Tongue (tissue), 1 donor: ENCODE measurements at regions not wholly inside any gene's neighbourhood (a gene's known extent, or its start where the extent isn't known, plus 50 kb on each side); places are given as distances from the start of the nearest gene placed in this dataset.

Source experiments
- DNase-seq: peaks from one replicate; pipeline ENCODE4 v3.0.0-alpha.2; 2015

- no peak for DNase-seq
These were observed 67.5 kb upstream of the LINC01488 start for GRCh38 chr11:69413993-69414392.

- no peak for DNase-seq
These were observed 66.7 kb upstream of the LINC01488 start for GRCh38 chr11:69414773-69415187.

- no peak for DNase-seq
These were observed 65.9 kb upstream of the LINC01488 start for GRCh38 chr11:69415411-69416142.

DNA sequence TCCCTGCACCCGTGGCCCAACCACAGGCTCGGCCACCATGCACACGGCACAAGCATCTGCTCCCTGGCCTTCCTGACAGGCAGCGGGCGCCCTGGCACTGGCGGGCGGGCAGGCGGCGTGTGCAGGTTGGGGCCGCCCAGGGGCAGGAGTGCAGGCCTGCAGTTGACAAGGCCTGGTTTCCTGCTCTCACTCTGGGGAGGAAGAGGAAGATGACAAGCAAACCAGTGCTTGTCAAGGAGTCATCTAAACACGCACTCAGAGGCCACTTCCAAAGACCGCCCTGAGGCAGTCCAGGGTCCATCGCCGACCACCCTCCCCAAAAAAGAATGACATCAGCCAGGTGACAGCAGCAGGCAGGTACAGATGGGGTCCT, 65.3 kb upstream of the LINC01488 start:
- no peak for DNase-seq

- DNase-seq: peak; percentile 55
These were observed 64.4 kb upstream of the LINC01488 start for GRCh38 chr11:69416762-69417698.

DNA sequence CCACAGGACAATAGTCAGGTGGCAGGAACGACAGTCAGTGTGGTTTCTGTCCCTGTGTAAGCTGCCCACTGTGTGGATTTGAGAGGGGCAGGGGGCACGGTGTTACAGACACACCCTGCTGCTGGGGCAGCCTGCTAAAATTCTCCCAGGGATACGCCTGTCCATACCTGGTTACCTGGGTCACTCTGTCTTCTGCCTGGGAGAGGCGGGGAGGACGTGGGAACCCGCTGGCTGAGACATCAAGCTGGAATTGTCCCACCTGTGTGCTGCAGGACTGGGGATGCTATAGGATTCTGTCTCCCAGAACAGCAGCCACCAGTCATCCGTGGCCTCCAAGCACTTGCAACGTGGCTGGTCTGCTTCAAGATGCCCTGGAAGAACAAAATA, 63.8 kb upstream of the LINC01488 start:
- DNase-seq: no peak

GRCh38 chr11:69418576-69419296, 62.7 kb upstream of the LINC01488 start:
- DNase-seq: no peak

GRCh38 chr11:69419662-69420395, 61.6 kb upstream of the LINC01488 start:
- no peak for DNase-seq

DNA sequence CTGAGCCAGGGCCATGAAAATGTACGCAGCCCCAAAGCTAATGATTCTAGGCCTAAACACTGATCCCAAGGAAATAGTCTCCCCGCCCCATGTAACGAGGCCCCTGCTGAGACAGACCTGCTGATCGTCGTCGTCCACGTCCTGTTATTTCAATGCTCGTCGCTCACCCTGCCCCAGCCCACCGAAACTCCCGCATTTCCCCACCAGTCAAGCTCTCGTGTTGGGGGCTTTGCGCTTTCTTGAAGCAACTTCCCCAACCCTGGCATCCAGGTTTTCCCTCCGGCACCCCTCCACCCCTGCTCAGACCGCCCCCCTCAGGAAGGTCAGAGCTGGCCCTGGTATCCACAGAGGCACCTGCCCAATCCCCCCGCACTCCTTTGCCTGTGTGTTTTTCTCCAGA, 58.8 kb upstream of the LINC01488 start:
- DNase-seq: no peak

- no peak for DNase-seq
These were observed 58.3 kb upstream of the LINC01488 start for GRCh38 chr11:69423181-69423580.

- DNase-seq: no peak
These were observed 57.7 kb upstream of the LINC01488 start for GRCh38 chr11:69423611-69424385.

DNA sequence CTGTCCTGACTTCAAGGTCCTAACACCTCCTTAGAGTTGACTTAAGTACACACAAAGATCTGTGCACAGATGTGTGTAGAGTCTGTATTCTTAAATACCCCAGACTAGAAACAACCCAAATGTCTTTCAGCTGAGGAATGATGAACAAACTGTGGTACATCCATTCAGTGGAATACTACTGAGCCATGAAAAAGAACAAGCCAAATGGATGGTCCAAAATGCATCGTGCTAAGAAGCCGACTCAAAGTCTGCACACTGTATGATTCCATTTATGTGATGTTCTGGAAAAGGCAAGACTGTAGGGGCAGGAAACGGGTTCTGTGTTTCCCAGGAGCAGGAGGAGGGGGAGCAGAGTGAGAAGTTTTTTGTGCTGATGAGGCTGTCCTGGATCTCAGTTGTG, 56.7 kb upstream of the LINC01488 start:
- DNase-seq: no peak

DNA sequence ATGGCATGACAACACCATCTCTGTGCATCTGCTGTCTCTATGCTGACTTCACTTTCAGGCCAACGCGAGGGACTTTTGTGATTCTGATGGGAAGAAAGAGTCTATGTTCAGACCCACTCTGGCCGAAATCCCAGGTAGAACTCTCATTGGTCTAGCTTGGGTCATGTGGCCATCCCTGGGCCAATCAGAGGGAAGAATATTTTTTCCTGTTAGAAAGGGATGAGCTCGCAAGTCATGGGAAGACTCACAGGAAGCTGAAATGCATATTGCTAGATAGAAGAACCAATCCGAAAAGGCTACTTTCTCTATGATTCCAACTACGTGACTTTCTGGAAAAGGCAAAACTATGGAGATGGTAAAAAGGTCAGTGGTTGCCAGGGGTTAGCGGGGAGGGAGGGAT, 56.0 kb upstream of the LINC01488 start:
- no peak for DNase-seq

DNA sequence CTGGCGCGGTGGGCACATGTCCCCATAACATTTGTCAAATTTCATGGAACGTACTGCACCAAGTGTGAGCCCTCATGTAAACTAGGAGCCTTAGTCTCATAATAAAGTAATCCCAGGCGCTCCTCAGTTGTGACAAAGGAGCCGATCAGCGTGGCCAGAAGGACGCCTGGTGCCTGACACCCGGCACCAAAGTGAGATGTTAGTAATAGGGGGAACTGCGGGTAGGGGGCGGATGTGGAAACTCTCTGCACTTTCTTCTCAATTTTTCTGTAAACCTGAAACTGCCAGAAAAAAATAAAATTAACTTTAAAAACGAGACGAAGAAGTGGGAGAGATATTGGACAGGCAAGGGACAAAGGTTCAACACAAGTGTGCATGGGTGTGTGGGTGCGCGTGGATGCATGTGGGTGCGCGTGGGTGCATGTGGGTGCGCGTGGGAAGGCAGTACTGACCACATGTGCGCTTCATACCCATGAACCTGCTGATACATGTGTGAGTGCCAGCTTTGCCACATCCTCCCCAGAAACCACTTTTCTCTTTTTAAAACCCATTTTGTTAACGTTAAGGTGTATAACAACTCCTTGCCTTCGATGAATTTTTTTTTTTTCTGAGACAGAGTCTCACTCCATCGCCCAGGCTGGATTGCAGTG, 55.4 kb upstream of the LINC01488 start:
- no peak for DNase-seq

DNA sequence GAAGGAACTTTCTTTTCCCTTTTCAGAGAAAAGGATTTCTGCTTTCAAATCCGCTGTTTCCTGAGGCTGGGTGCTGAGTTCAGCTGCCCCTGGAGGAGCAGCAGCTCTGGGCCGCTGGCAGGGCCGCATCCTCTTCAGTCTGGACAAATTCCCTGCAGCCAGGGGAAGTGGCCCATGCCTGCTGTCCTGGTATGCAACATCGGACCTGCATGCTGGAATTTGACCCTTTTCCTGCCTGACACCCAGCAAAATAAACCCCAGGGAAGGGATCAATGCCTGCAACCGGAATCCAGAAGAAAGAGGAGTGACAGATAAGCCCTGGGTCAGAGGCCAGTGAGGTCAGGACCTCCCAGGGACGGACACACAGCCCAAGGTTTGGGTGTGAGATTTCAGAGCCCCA, 54.1 kb upstream of the LINC01488 start:
- no peak for DNase-seq

DNA sequence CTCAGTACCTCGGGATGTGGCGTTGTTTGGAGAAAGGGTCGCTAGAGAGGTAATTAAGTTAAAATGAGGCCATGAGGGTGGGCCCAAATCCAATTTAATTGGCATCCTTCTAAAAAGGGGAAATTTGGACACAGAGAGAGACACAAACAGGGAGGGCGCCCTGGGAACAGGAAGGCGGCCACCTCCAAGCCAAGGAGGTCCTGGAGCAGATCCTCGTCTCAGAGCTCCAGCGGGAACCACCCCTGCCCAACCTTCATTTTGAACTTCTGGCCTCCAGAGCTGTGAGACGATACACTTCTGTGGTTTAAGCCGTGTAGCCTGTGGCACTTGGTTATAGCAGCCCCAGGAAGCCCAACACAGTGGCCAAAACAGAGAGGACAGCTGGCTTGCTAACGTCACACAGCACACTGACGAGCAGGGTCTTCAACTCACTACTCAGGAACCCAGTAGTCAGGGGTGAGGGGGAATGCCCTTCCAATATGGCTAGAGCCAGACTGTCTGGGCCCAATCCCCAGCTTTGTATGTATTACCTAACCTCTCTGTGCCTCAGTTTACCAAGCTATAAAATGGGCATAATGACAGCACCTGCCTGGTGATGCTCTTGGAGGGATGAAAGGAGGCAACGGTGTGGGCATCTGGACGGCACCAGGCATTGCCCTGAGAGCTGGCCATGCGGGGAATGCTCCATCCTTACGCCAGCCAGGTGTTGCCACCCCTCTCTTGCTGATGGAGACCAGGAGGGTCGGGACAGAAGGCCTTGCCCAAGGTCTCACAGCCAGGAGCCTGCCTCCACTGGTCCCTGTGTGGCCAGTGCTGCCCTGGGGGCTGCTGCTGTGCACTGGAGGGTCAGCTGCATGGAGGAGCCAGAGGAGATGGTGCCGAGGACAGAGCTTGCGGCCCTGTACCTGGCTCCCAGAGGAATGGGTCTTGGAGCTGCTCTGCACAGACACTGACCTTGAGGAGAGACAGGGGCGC, 53.3 kb upstream of the LINC01488 start:
- DNase-seq: no peak

- DNase-seq: no peak
These were observed 51.6 kb upstream of the LINC01488 start for GRCh38 chr11:69429716-69430491.

DNA sequence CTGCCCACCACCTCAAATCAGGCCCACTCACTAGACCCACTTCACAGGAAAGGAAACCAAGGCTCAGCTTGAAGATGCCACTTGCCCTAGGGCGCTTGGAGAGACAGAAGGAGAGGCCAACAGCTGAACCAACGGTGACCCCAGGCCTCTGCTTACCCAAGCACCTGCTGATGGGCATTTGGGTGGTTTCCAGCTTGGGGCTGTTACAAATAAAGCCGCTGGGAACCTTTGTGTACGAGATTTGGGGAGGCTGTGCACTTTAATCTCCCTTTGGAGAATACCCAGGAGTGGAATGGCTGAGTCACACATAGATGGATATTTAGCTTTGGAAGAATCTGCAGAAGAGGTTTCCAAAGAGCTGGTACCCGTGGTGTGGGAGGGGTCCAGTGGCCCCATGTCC, 50.9 kb upstream of the LINC01488 start:
- no peak for DNase-seq

DNA sequence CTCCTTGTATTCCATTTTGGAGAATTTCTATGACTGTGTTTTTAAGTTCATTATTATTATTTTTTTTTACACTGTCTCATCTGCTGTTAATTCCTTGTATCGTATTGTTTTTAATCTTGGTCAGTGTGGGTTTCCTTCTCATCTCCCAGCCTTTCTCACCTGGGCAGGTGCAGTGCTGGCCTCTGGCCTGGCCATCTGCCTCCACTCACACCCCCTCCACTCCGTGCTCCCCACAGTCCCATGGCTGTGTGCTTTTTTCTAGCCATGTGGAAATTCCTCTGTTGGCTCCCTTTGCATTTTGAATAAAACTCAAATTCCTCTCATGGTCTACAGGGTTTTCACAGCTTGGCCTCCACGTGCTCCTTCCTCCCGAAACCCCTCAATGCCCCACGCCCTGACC, 50.3 kb upstream of the LINC01488 start:
- no peak for DNase-seq
